MM.1S (cell line): ENCODE measurements at regions not wholly inside any gene's neighbourhood (a gene's known extent, or its start where the extent isn't known, plus 50 kb on each side); places are given as distances from the start of the nearest gene placed in this dataset.

Experiments used
- DNase-seq: peaks from one replicate; pipeline ENCODE4 v3.0.0-alpha.2; 2015
- H2AFZ ChIP-seq: fragments of 300-600 bp; sonication (generic); 2 replicates; pipeline ENCODE4 v1.6.0; 2016; ENCODE audit warnings: antibody characterized with exemption, low read length
- H3F3A ChIP-seq: fragments of 300-600 bp; sonication (generic); 2 replicates; pipeline ENCODE4 v1.6.1; 2016; ENCODE audit warnings: mild to moderate bottlenecking, antibody characterized with exemption, low read length, moderate library complexity, mixed read lengths; ENCODE audit not compliant: insufficient read depth
- H3K27ac ChIP-seq: fragments of 300-600 bp; sonication (generic); 2 replicates; pipeline ENCODE4 v1.5.1; 2016; ENCODE audit warnings: mild to moderate bottlenecking, low read length
- H3K27me3 ChIP-seq: fragments of 300-600 bp; sonication (generic); replicated peaks from 2 replicates; pipeline ENCODE4 v1.6.0; 2016; ENCODE audit warnings: low read length; ENCODE audit not compliant: insufficient read depth
- H3K36me3 ChIP-seq: fragments of 300-600 bp; sonication (generic); replicated peaks from 2 replicates; pipeline ENCODE4 v1.6.1; 2016; ENCODE audit warnings: mild to moderate bottlenecking, low read length, mixed read lengths; ENCODE audit not compliant: insufficient read depth
- H3K4me1 ChIP-seq: fragments of 300-600 bp; sonication (generic); 2 replicates; pipeline ENCODE4 v1.6.1; 2016; ENCODE audit warnings: low read length, mixed read lengths
- H3K4me2 ChIP-seq: fragments of 300-600 bp; sonication (generic); 2 replicates; pipeline ENCODE4 v1.6.0; 2016; ENCODE audit warnings: low read depth, low read length
- H3K4me3 ChIP-seq: fragments of 300-600 bp; sonication (generic); 2 replicates; pipeline ENCODE4 v1.5.1; 2016; ENCODE audit warnings: low read length, mixed read lengths
- H3K79me2 ChIP-seq: fragments of 300-600 bp; sonication (generic); 2 replicates; pipeline ENCODE4 v1.6.1; 2016; ENCODE audit warnings: mixed run types, low read length, mixed read lengths
- H3K9ac ChIP-seq: fragments of 300-600 bp; sonication (generic); 2 replicates; pipeline ENCODE4 v1.6.1; 2016; ENCODE audit warnings: low read length, mixed read lengths
- H3K9me2 ChIP-seq: fragments of 300-600 bp; sonication (generic); replicated peaks from 2 replicates; pipeline ENCODE4 v1.6.1; 2016; ENCODE audit warnings: mild to moderate bottlenecking, low read length, mixed read lengths; ENCODE audit not compliant: insufficient read depth
- H3K9me3 ChIP-seq: fragments of 300-600 bp; sonication (generic); replicated peaks from 2 replicates; pipeline ENCODE4 v1.6.1; 2016; ENCODE audit warnings: mild to moderate bottlenecking, low read length, mixed read lengths; ENCODE audit not compliant: insufficient read depth
- H4K20me1 ChIP-seq: fragments of 300-600 bp; sonication (generic); 2 replicates; pipeline ENCODE4 v1.6.1; 2016; ENCODE audit warnings: mild to moderate bottlenecking, low read length, moderate library complexity, mixed read lengths; ENCODE audit not compliant: insufficient read depth
- CTCF ChIP-seq: fragments of 300-600 bp; sonication (generic); IDR thresholded peaks from 2 replicates; pipeline ENCODE4 v1.5.1; 2016; ENCODE audit warnings: antibody characterized with exemption, low read length, mixed read lengths
- EZH2 ChIP-seq: fragments of 300-600 bp; sonication (generic); optimal IDR thresholded peaks from 2 replicates; pipeline ENCODE3; 2017; ENCODE audit warnings: low read depth, mild to moderate bottlenecking, antibody characterized with exemption, low read length, mixed read lengths
- EZH2phosphoT487 ChIP-seq: fragments of 300-600 bp; sonication (generic); IDR thresholded peaks from 2 replicates; pipeline ENCODE4 v1.6.1; 2018; ENCODE audit warnings: antibody characterized with exemption, low read length

DNA sequence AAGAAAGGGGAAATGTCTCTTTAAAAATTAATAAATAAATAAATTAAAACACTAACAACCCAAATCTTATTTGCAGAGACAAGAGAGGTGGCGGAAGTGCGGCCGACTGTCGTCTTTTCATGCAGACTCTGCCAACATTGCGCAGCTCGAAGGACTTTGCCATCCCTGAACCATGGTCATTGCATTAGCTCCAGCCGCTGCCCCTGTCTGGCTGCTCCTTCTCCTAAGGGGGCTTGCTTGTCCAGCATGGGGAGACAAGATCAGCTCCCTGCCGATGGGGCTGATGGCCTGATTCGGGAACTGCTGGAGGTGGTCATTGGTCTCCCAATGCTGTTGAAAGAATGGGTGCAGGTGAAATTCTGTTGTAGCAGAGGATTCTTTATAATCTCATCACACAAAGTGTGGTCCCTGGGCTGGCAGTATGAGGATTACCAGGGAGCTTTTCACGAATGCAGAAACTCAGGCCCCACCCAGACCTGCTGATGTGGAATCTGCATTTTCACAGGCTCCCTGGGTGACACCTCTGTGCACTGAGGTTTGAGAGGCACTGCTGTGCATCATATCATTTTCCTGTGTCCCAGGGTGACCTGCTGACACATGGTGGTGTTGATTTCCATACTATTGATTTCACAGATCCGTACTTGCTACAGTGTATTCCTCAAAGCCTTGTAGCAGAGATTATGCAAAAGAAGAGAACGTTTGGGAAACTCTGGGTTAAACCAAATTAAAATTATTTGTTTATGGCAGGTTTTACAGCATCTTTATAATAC is 172.4 kb upstream of the ZMIZ1 start:
- Histone ChIP-seq H3F3A (no peaks in the 10 kb centered on the region), H3K27me3 (no peaks in the 10 kb centered on the region), H3K4me3 (no peak overlapping the region), H3K9me2 (no peaks in the 10 kb centered on the region), H3K27ac (no peak overlapping the region), H3K36me3 (no peaks in the 10 kb centered on the region), H3K9ac (no peak overlapping the region), H2AFZ (no peak overlapping the region), H3K4me2 (no peak overlapping the region), H3K9me3 (no peaks in the 10 kb centered on the region), H3K79me2 (no peaks in the 10 kb centered on the region), H4K20me1 (no peaks in the 10 kb centered on the region), H3K4me1 (no peaks in the 10 kb centered on the region)
- TF ChIP-seq EZH2phosphoT487 (no peak), EZH2 (no peak), CTCF (no peak)
- DNase-seq: no peak

GRCh38 chr10:78898341-78899097 is 170.2 kb upstream of the ZMIZ1 start:
- Histone ChIP-seq H3K4me2 (no peak overlapping the region), H3K4me3 (no peak overlapping the region), H3K27ac (no peak overlapping the region), H3K79me2 (no peaks in the 10 kb centered on the region), H3K9me3 (no peaks in the 10 kb centered on the region), H3K4me1 (no peaks in the 10 kb centered on the region), H3K9ac (no peak overlapping the region), H4K20me1 (no peaks in the 10 kb centered on the region), H3F3A (no peaks in the 10 kb centered on the region), H3K36me3 (no peaks in the 10 kb centered on the region), H2AFZ (no peak overlapping the region), H3K27me3 (no peaks in the 10 kb centered on the region), H3K9me2 (no peaks in the 10 kb centered on the region)
- no peak for DNase-seq
- TF ChIP-seq CTCF (no peak), EZH2 (no peak), EZH2phosphoT487 (no peak)

GRCh38 chr10:78899098-78899754 is 169.5 kb upstream of the ZMIZ1 start:
- H3K36me3 ChIP-seq: no peaks in the 10 kb centered on the region
- no peaks in the 10 kb centered on the region for H3K27me3 ChIP-seq
- H2AFZ ChIP-seq: no peak overlapping the region
- no peaks in the 10 kb centered on the region for H4K20me1 ChIP-seq
- no peak overlapping the region for H3K4me2 ChIP-seq
- DNase-seq: no peak
- H3K4me1 ChIP-seq: no peaks in the 10 kb centered on the region
- H3K9me2 ChIP-seq: no peaks in the 10 kb centered on the region
- H3K27ac ChIP-seq: no peak overlapping the region
- no peak overlapping the region for H3K4me3 ChIP-seq
- no peaks in the 10 kb centered on the region for H3K9me3 ChIP-seq
- H3K79me2 ChIP-seq: no peaks in the 10 kb centered on the region
- no peak for TF ChIP-seq EZH2
- no peak for TF ChIP-seq EZH2phosphoT487
- TF ChIP-seq CTCF: no peak
- no peaks in the 10 kb centered on the region for H3F3A ChIP-seq
- no peak overlapping the region for H3K9ac ChIP-seq
